SK-N-SH (cell line): ENCODE measurements at regions not wholly inside any gene's neighbourhood (a gene's known extent, or its start where the extent isn't known, plus 50 kb on each side); places are given as distances from the start of the nearest gene placed in this dataset.

ENCODE experiments used
- CTCF ChIA-PET: fragments of 300-600, 350-600 bp; formaldehyde crosslinking; extraction: SDS; loops from one replicate; lab custom pipeline; 2021; lab: Yijun Ruan, JAX
- POLR2A ChIA-PET: fragments of 350-600 bp; sonication (Branson Sonifier 250); formaldehyde crosslinking; extraction: SDS; loops from one replicate; lab custom pipeline; 2020; ENCODE audit warnings: antibody characterized with exemption, inconsistent platforms; lab: Yijun Ruan, JAX
- DNase-seq: peaks from one replicate; pipeline ENCODE4 v3.0.0; 2012
- H2AFZ ChIP-seq: fragments of 200-600 bp; sonication (generic); 2 replicates; pipeline ENCODE4 v1.8.1; 2016; ENCODE audit warnings: antibody characterized with exemption, mild to moderate bottlenecking, low read depth
- H3F3A ChIP-seq: fragments of 200-600 bp; sonication (generic); replicated peaks from 2 replicates; pipeline ENCODE3; 2016; ENCODE audit warnings: antibody characterized with exemption, mild to moderate bottlenecking; ENCODE audit not compliant: insufficient read depth
- H3K27ac ChIP-seq, 2 experiments: fragments of 200-500 bp in 1 of 2; fragments of 200-600 bp in 1 of 2; sonication (Bioruptor generic) in 1 of 2; sonication (generic), shearing (Covaris generic) in 1 of 2; 2 replicates each; pipeline versions ENCODE4 v1.5.1 to v1.6.1; 2014 to 2016; ENCODE audit warnings: low read depth in 2 of 2, inconsistent platforms in 1 of 2, low read length in 1 of 2, mild to moderate bottlenecking in 1 of 2, mixed read lengths in 1 of 2
- H3K27me3 ChIP-seq: fragments of 200-600 bp; sonication (generic), shearing (Covaris generic); 2 replicates; pipeline ENCODE4 v1.6.1; 2016; ENCODE audit warnings: mixed run types; ENCODE audit not compliant: insufficient read depth
- H3K36me3 ChIP-seq, 2 experiments: fragments of 200-500 bp in 1 of 2; fragments of 200-600 bp in 1 of 2; sonication (Bioruptor generic) in 1 of 2; sonication (generic) in 1 of 2; replicated peaks in 1 of 2; 2 replicates each; pipeline versions ENCODE3 to v1.5.1; 2014 to 2016; ENCODE audit warnings: low read length in 1 of 2, mild to moderate bottlenecking in 1 of 2; ENCODE audit not compliant: insufficient read depth in 2 of 2, control insufficient read depth in 1 of 2
- H3K4me1 ChIP-seq, 2 experiments: fragments of 200-500 bp in 1 of 2; fragments of 200-600 bp in 1 of 2; sonication (Bioruptor generic) in 1 of 2; sonication (generic), shearing (Covaris generic) in 1 of 2; 2 replicates each; pipeline versions ENCODE4 v1.5.1 to v1.6.1; 2014 to 2016; ENCODE audit warnings: low read depth in 1 of 2, low read length in 1 of 2, mixed run types in 1 of 2; ENCODE audit not compliant: insufficient read depth in 2 of 2, control insufficient read depth in 1 of 2
- H3K4me2 ChIP-seq: fragments of 200-600 bp; sonication (generic), shearing (Covaris generic); 2 replicates; pipeline ENCODE4 v1.6.1; 2017; ENCODE audit warnings: mixed run types
- H3K4me3 ChIP-seq, 2 experiments: fragments of 200-500 bp in 1 of 2; fragments of 200-600 bp in 1 of 2; sonication (Bioruptor generic) in 1 of 2; sonication (generic), shearing (Covaris generic) in 1 of 2; 2 replicates each; pipeline versions ENCODE4 v1.5.1 to v1.8.1; 2014 to 2016; ENCODE audit warnings: low read depth in 2 of 2, inconsistent platforms in 1 of 2, low read length in 1 of 2, mild to moderate bottlenecking in 1 of 2, mixed read lengths in 1 of 2, moderate library complexity in 1 of 2
- H3K79me2 ChIP-seq: fragments of 200-600 bp; sonication (generic); 2 replicates; pipeline ENCODE4 v1.8.1; 2017; ENCODE audit warnings: mild to moderate bottlenecking; ENCODE audit not compliant: insufficient read depth
- H3K9ac ChIP-seq: fragments of 200-600 bp; sonication (generic); 2 replicates; pipeline ENCODE4 v1.6.1; 2017; ENCODE audit warnings: mixed run types
- H3K9me2 ChIP-seq: fragments of 200-600 bp; sonication (generic); 2 replicates; pipeline ENCODE4 v1.6.1; 2017; ENCODE audit warnings: mixed run types
- H3K9me3 ChIP-seq: fragments of 200-600 bp; sonication (generic); 2 replicates; pipeline ENCODE4 v1.6.1; 2017; ENCODE audit warnings: mixed run types, mild to moderate bottlenecking, moderate library complexity
- H4K20me1 ChIP-seq: fragments of 200-600 bp; sonication (generic); 2 replicates; pipeline ENCODE4 v1.6.1; 2017; ENCODE audit warnings: mild to moderate bottlenecking, mixed run types; ENCODE audit not compliant: insufficient read depth
- EP300 ChIP-seq, 2 experiments: IDR thresholded peaks; 2 replicates each; pipeline versions ENCODE4 v1.4.0 to v1.6.1; 2012; ENCODE audit warnings: borderline replicate concordance in 1 of 2, low read depth in 1 of 2, low read length in 1 of 2
- EZH2phosphoT487 ChIP-seq: fragments of 200-600 bp; sonication (generic); IDR thresholded peaks from 2 replicates; pipeline ENCODE4 v1.6.1; 2017; ENCODE audit warnings: low read depth, mixed run types, mild to moderate bottlenecking, antibody characterized with exemption, moderate library complexity, borderline replicate concordance
- GATA2 ChIP-seq: sonication (generic); formaldehyde crosslinking; IDR thresholded peaks from 2 replicates; pipeline ENCODE4 v1.5.0; 2020; ENCODE audit warnings: mild to moderate bottlenecking, missing genetic modification reagents
- NFIC ChIP-seq: IDR thresholded peaks from 2 replicates; pipeline ENCODE4 v1.4.0; 2012; ENCODE audit warnings: borderline replicate concordance
- POLR2AphosphoS5 ChIP-seq: IDR thresholded peaks from 2 replicates; pipeline ENCODE4 v1.6.1; 2012; ENCODE audit warnings: low read depth, low read length
- RAD21 ChIP-seq: IDR thresholded peaks from 2 replicates; pipeline ENCODE4 v1.6.1; 2012; ENCODE audit warnings: mild to moderate bottlenecking, low read length
- RCOR1 ChIP-seq: fragments of 150-350 bp; IDR thresholded peaks from 2 replicates; pipeline ENCODE4 v1.6.1; 2017; ENCODE audit warnings: antibody characterized with exemption, low read length
- RXRA ChIP-seq: IDR thresholded peaks from 2 replicates; pipeline ENCODE4 v1.4.0; 2012; ENCODE audit warnings: low read depth, mild to moderate bottlenecking, borderline replicate concordance
- SIN3A ChIP-seq: IDR thresholded peaks from 2 replicates; pipeline ENCODE4 v1.6.1; 2012; ENCODE audit warnings: low read depth, mild to moderate bottlenecking, low read length, moderate library complexity, borderline replicate concordance
- TCF12 ChIP-seq: IDR thresholded peaks from 2 replicates; pipeline ENCODE4 v1.4.0; 2012
- TEAD4 ChIP-seq: IDR thresholded peaks from 2 replicates; pipeline ENCODE4 v1.4.0; 2012; ENCODE audit warnings: mild to moderate bottlenecking, borderline replicate concordance; ENCODE audit not compliant: insufficient read depth
- YY1 ChIP-seq: IDR thresholded peaks from 2 replicates; pipeline ENCODE4 v1.4.0; 2012; ENCODE audit warnings: low read depth, mild to moderate bottlenecking
- WGBS: methylation state at CpG from one replicate; pipeline ENCODE4 v1.1.6; 2017; ENCODE audit warnings: low lambda C conversion rate; 5-methylcytosine and 5-hydroxymethylcytosine counted together
- TF ChIP-seq, protein P1 (sequence below): fragments of 200-600 bp; sonication (generic); IDR thresholded peaks from 2 replicates; pipeline ENCODE4 v1.6.1; 2017; ENCODE audit warnings: antibody characterized with exemption, mild to moderate bottlenecking, moderate library complexity
- TF ChIP-seq, protein P2 (sequence below): fragments of 150-350 bp; IDR thresholded peaks from 2 replicates; pipeline ENCODE4 v1.6.1; 2017; ENCODE audit warnings: antibody characterized with exemption, low read length, low read depth, borderline replicate concordance

DNA sequence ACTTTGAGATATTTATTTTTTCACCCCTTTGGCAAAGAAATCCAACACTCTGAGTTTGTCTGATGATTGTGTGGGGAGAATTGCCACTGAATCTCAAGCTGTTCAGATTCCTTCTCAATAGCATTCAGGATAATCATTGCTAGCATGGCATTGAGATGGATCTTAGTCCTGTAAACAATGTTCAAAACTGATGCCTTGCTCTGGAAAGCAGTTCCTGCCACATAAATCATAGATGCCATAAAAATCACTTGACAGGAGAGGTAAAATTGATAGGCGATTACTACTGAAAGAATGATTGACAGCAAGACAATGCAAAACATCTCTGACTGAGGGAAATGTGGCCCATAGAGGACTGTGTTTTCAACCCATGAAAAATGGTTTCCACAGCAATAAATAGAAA, 915.6 kb downstream of the TRHDE start:
- POLR2A ChIA-PET: no interaction called here

DNA sequence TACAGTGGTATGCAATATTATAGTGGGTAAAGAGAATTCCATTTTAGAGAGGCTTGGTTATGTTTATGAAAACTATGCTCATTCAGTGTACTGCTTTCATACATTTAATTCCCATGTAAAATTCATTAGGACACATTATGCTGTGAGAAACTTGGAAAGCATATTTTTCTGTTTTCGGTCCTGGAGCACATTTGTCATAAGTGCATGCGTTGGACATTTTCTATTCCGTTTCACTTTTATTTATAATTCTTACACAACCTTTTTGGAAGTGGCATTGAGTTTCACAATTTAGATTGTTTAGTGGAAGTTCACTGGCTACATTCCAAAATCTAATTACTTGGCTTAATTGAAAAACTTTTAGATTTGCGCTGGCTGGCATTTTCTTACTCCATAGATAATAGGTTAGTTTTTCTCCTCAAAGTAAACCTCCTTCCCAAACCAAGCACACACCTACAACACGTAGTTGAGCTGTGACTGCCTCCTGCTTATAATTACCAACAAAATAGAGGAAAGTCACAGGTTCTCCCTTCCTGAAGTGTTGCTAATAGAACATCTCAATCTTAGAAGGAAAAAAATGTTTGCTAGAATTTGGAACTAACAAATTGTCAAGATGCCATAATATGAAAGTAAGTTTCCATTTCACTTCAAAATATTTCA, 938.5 kb downstream of the TRHDE start:
- no peaks in the 10 kb centered on the region for H3K36me3 ChIP-seq
- no peak overlapping the region for H3K4me3 ChIP-seq
- H3K9ac ChIP-seq: no peak overlapping the region
- H3K4me1 ChIP-seq: no peaks in the 10 kb centered on the region
- no peaks in the 10 kb centered on the region for H3K27me3 ChIP-seq
- ChIA-PET CTCF (no interaction called here), POLR2A (no interaction called here)
- no peaks in the 10 kb centered on the region for H4K20me1 ChIP-seq
- no peaks in the 10 kb centered on the region for H3K79me2 ChIP-seq
- no peaks in the 10 kb centered on the region for H3F3A ChIP-seq
- no peak overlapping the region for H3K27ac ChIP-seq
- 23% methylated on average over 5 of the region's 5 CpGs for WGBS
- H3K9me3 ChIP-seq: no peaks in the 10 kb centered on the region; the same call in 1 of the 2 replicates
- H2AFZ ChIP-seq: no peak overlapping the region
- H3K4me2 ChIP-seq: no peak overlapping the region
- 0 out of 2 replicates have a peak, but pooled peaks cover 5% of the 10 kb centered on the region for H3K9me2 ChIP-seq
- TF ChIP-seq NFIC (no peak), EZH2phosphoT487 (no peak), RXRA (no peak), SIN3A (no peak), TEAD4 (no peak), POLR2AphosphoS5 (no peak)
- TF ChIP-seq, protein P1, sequence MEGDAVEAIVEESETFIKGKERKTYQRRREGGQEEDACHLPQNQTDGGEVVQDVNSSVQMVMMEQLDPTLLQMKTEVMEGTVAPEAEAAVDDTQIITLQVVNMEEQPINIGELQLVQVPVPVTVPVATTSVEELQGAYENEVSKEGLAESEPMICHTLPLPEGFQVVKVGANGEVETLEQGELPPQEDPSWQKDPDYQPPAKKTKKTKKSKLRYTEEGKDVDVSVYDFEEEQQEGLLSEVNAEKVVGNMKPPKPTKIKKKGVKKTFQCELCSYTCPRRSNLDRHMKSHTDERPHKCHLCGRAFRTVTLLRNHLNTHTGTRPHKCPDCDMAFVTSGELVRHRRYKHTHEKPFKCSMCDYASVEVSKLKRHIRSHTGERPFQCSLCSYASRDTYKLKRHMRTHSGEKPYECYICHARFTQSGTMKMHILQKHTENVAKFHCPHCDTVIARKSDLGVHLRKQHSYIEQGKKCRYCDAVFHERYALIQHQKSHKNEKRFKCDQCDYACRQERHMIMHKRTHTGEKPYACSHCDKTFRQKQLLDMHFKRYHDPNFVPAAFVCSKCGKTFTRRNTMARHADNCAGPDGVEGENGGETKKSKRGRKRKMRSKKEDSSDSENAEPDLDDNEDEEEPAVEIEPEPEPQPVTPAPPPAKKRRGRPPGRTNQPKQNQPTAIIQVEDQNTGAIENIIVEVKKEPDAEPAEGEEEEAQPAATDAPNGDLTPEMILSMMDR: no peak
- DNase-seq: no peak

More for the DNA sequence above, 915.6 kb downstream of the TRHDE start:
- Histone ChIP-seq H3K27ac (no peak overlapping the region), H3K36me3 (no peaks in the 10 kb centered on the region), H3F3A (no peaks in the 10 kb centered on the region), H3K79me2 (no peaks in the 10 kb centered on the region), H3K4me2 (no peak overlapping the region), H3K9ac (no peak overlapping the region), H2AFZ (no peak overlapping the region), H3K4me1 (no peaks in the 10 kb centered on the region), H4K20me1 (no peaks in the 10 kb centered on the region), H3K9me2 (no peaks in the 10 kb centered on the region), H3K4me3 (no peak overlapping the region), H3K9me3 (peaks cover 3% of the 10 kb centered on the region; the same call in 1 of the 2 replicates), H3K27me3 (no peaks in the 10 kb centered on the region)
- CTCF ChIA-PET: no interaction called here
- DNase-seq: no peak
- TF ChIP-seq GATA2 (CRISPR knock-in tag): no peak
- TF ChIP-seq YY1: no peak
- TF ChIP-seq, protein P2, sequence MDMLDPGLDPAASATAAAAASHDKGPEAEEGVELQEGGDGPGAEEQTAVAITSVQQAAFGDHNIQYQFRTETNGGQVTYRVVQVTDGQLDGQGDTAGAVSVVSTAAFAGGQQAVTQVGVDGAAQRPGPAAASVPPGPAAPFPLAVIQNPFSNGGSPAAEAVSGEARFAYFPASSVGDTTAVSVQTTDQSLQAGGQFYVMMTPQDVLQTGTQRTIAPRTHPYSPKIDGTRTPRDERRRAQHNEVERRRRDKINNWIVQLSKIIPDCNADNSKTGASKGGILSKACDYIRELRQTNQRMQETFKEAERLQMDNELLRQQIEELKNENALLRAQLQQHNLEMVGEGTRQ: no peak
- TF ChIP-seq TCF12: no peak
- no peak for TF ChIP-seq RAD21
- TF ChIP-seq RCOR1: no peak
- TF ChIP-seq EP300 (IDR thresholded peaks at IDR 0.05; ENCODE audit: borderline replicate concordance in 1 of 2, low read depth in 1 of 2, low read length in 1 of 2): no peak
- 43% methylated on average over 1 of the region's 1 CpG for WGBS
